Thyroid gland (tissue), 4 donors: ENCODE measurements at regions not wholly inside any gene's neighbourhood (a gene's known extent, or its start where the extent isn't known, plus 50 kb on each side); places are given as distances from the start of the nearest gene placed in this dataset.

Experiments used
- DNase-seq, 2 donors: peaks; one replicate each; pipeline ENCODE4 v3.0.0-alpha.2; 2019
- H3K27ac ChIP-seq, 3 donors: fragments of 200-600 bp; sonication (generic); 1 replicate in 2 of 3; 2 replicates in 1 of 3; pipeline ENCODE4 v1.5.1; 2016 to 2019; ENCODE audit warnings: mild to moderate bottlenecking in 1 of 3, moderate library complexity in 1 of 3
- H3K27me3 ChIP-seq: fragments of 200-600 bp; sonication (generic); one replicate; pipeline ENCODE4 v1.5.1; 2019
- H3K36me3 ChIP-seq, 2 donors: fragments of 200-600 bp; sonication (generic); one replicate each; pipeline ENCODE4 v1.5.1; 2016 to 2019
- H3K4me1 ChIP-seq, 2 donors: fragments of 200-600 bp; sonication (generic); one replicate each; pipeline ENCODE4 v1.5.1; 2017 to 2019
- H3K4me3 ChIP-seq, 3 donors: fragments of 200-600 bp; sonication (generic); replicated peaks in 1 of 3; 1 replicate in 2 of 3; 2 replicates in 1 of 3; pipeline ENCODE4 v1.5.1; 2016; ENCODE audit warnings: mild to moderate bottlenecking in 1 of 3
- H3K9me3 ChIP-seq: fragments of 200-600 bp; sonication (generic); one replicate; pipeline ENCODE4 v1.5.1; 2017
- POLR2A ChIP-seq, 2 donors: fragments of 450-650 bp; IDR thresholded peaks; one replicate each; pipeline ENCODE4 v1.6.1; 2017; ENCODE audit warnings: antibody characterized with exemption in 2 of 2, mild to moderate bottlenecking in 2 of 2, moderate library complexity in 1 of 2
- WGBS, 2 donors: methylation state at CpG; one replicate each; pipeline ENCODE4 v1.1.5; 2017; 5-methylcytosine and 5-hydroxymethylcytosine counted together
- intact Hi-C: fragments of 100-400 bp; cut with DNase I; formaldehyde crosslinking; loops from one replicate; pipeline ENCODE4 v1.15.1; 2023
- TF ChIP-seq, protein P1 (sequence below), 6 experiments: fragments of 200-600 bp in 3 of 6; fragments of 450-650 bp in 3 of 6; sonication (generic) in 3 of 6; IDR thresholded peaks; one replicate each; pipeline ENCODE4 v1.5.1; 2016 to 2019; ENCODE audit warnings: antibody characterized with exemption in 6 of 6, mild to moderate bottlenecking in 2 of 6, inconsistent platforms in 1 of 6, moderate library complexity in 1 of 6

DNA sequence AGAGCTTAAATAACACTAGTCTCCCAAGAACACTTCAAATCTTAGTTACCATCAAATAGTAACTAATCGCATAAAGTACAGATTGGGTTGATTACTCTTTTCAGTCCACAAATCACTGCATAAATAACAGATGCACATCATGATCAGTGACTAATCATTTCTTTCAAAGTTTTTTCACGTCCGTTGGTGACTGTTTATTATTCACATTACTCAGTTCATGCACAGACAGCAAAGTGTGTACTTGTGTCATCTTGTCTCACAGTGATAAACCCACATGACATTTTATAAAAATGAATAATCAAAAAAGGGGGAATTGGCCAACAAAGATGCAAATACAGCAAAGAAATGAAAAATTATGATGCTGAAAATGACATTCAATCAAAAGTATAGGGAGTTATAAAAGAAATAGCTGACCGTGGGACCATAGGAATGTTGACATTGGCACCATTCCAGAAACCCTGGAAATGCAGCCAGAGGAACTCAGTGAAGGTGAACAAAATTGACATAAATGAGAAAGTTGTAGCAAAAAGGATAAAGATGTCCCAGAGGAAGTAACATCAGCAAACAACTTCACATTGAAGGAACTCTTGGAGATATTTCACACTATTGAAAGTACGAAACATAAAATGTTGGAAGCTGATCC lies 161.5 kb downstream of the SOX3 start:
- Histone ChIP-seq H3K27ac (no peak overlapping the region), H3K36me3 (no peaks in the 10 kb centered on the region), H3K4me1 (no peaks in the 10 kb centered on the region), H3K9me3 (no peaks in the 10 kb centered on the region), H3K27me3 (no peaks in the 10 kb centered on the region), H3K4me3 (no peak overlapping the region)
- intact Hi-C loops = no loop called here
- TF ChIP-seq, protein P1, sequence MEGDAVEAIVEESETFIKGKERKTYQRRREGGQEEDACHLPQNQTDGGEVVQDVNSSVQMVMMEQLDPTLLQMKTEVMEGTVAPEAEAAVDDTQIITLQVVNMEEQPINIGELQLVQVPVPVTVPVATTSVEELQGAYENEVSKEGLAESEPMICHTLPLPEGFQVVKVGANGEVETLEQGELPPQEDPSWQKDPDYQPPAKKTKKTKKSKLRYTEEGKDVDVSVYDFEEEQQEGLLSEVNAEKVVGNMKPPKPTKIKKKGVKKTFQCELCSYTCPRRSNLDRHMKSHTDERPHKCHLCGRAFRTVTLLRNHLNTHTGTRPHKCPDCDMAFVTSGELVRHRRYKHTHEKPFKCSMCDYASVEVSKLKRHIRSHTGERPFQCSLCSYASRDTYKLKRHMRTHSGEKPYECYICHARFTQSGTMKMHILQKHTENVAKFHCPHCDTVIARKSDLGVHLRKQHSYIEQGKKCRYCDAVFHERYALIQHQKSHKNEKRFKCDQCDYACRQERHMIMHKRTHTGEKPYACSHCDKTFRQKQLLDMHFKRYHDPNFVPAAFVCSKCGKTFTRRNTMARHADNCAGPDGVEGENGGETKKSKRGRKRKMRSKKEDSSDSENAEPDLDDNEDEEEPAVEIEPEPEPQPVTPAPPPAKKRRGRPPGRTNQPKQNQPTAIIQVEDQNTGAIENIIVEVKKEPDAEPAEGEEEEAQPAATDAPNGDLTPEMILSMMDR (IDR thresholded peaks at IDR 0.05) = no peak
- no peak for TF ChIP-seq POLR2A (IDR thresholded peaks at IDR 0.05)
- no peak for DNase-seq
- 21 to 24% methylated on average over 5 of the region's 5 CpGs for WGBS, 2 donors

DNA sequence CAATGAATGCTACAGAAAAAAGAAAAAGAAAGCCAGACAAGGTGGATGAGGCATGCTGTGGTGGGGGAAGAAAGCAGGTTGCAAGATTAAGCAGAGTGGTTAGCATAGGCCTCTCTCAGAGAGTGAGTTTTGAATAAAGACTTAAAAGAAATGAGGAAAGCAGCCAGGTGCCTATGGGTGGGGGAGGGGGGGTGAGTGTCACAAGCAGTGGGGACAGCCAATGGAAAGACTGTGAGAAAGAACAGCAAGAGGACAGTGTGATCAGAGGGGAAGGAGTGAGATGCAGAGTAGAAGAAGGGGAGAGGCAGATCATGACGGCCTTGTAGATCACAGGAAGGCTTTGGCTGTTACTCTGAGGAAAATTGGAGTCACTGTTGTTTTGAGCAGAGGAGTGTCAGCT lies 162.5 kb downstream of the SOX3 start:
- Histone ChIP-seq H3K4me3 (no peak overlapping the region), H3K9me3 (no peaks in the 10 kb centered on the region), H3K27me3 (no peaks in the 10 kb centered on the region), H3K4me1 (no peaks in the 10 kb centered on the region), H3K36me3 (no peaks in the 10 kb centered on the region), H3K27ac (no peak overlapping the region)
- intact Hi-C loops = no loop called here
- TF ChIP-seq POLR2A (IDR thresholded peaks at IDR 0.05) = no peak
- TF ChIP-seq, protein P1 (IDR thresholded peaks at IDR 0.05) = no peak
- WGBS, 2 donors = 67 to 73% methylated on average over 1 of the region's 1 CpG
- DNase-seq = no peak

DNA sequence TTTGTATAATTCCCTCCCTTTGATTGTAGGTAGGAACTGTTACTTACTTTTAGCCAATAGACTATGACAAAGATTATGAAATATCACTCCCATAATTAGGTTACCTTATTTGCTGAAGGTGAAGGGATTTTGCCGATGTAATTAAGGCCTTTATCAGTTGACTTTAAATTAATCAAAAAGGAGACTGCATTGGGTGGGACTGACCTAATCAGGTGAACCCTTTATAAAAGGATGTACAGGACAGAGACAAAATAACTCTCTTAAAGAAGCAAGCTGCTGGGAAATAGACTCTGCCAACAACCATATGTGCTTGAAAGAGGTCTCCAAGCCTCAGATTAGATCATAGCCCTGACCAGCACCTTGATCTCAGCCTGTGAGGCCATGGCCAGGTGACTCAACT lies 167.6 kb downstream of the SOX3 start:
- TF ChIP-seq, protein P1 (IDR thresholded peaks at IDR 0.05) = no peak
- no peak for TF ChIP-seq POLR2A (IDR thresholded peaks at IDR 0.05)
- Histone ChIP-seq H3K27ac (no peak overlapping the region), H3K4me1 (no peaks in the 10 kb centered on the region), H3K4me3 (no peak overlapping the region), H3K36me3 (no peaks in the 10 kb centered on the region), H3K9me3 (no peaks in the 10 kb centered on the region), H3K27me3 (no peaks in the 10 kb centered on the region)
- intact Hi-C loops = no loop called here
- no peak for DNase-seq
- WGBS, 2 donors = 95 to 100% methylated on average over 1 of the region's 1 CpG

DNA sequence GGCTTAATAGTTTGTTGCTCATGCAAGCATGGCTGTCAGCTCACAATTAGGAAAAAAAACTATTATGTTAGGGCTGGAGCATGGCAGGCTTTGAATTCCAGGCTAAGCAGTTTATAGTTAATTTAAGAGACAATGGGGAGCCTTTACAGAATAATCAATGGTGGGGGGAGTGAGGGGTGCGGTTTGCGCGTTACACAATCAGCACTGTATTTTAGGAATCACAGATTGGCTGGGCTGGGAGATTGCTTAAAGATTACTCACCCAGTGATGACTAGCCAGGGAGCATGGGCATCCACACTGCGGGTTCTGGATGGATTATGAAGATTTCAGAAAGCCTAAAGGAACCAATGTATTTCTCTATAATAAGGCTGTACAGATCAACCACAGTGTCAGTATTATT lies 186.6 kb downstream of the SOX3 start:
- WGBS, 2 donors = 82 to 93% methylated on average over 4 of the region's 4 CpGs
- no peak for DNase-seq
- H3K27ac ChIP-seq = no peak overlapping the region
- no peaks in the 10 kb centered on the region for H3K27me3 ChIP-seq
- H3K4me3 ChIP-seq = no peak overlapping the region
- no peaks in the 10 kb centered on the region for H3K4me1 ChIP-seq
- no peaks in the 10 kb centered on the region for H3K9me3 ChIP-seq
- intact Hi-C loops = no loop called here
- no peak for TF ChIP-seq POLR2A (IDR thresholded peaks at IDR 0.05)
- TF ChIP-seq, protein P1 (IDR thresholded peaks at IDR 0.05) = no peak
- no peaks in the 10 kb centered on the region for H3K36me3 ChIP-seq

DNA sequence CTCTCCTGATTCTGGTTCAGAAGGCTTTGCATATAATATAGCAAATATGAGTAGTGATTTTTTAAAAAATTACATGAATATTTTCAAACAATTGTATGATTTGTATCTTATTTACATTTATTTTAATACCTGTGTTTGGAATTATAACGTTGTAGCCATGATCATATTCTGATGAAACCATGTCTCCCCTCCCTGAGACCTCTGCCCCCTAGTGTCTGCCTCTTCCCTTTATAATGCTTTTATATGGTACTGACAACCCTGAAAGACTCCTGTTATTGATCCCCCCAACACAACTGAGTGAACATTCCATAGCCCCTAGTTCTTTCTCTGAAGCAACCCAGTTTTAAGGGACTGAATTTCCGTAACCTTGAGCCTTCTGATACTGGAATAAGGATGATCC lies 187.4 kb downstream of the SOX3 start:
- no peak for TF ChIP-seq POLR2A (IDR thresholded peaks at IDR 0.05)
- TF ChIP-seq, protein P1 (IDR thresholded peaks at IDR 0.05) = no peak
- 67 to 78% methylated on average over 2 of the region's 2 CpGs for WGBS, 2 donors

More for the DNA sequence above, 187.4 kb downstream of the SOX3 start:
- Histone ChIP-seq H3K4me1 (no peaks in the 10 kb centered on the region), H3K27me3 (no peaks in the 10 kb centered on the region), H3K9me3 (no peaks in the 10 kb centered on the region), H3K4me3 (no peak overlapping the region), H3K27ac (no peak overlapping the region), H3K36me3 (no peaks in the 10 kb centered on the region)
- intact Hi-C loops = no loop called here
- DNase-seq = no peak
